Mesendoderm (in vitro differentiated cells): ENCODE measurements at regions not wholly inside any gene's neighbourhood (a gene's known extent, or its start where the extent isn't known, plus 50 kb on each side); places are given as distances from the start of the nearest gene placed in this dataset.

Experiments used
- DNase-seq: peaks from one replicate; pipeline ENCODE4 v3.0.0; 2013
- H2AK5ac ChIP-seq: 2 replicates; pipeline ENCODE4 v1.6.1; 2013; ENCODE audit warnings: low read length, inconsistent platforms
- H2BK120ac ChIP-seq: 2 replicates; pipeline ENCODE4 v1.6.1; 2013; ENCODE audit warnings: low read depth, mild to moderate bottlenecking, low read length, moderate library complexity, mixed read lengths
- H2BK15ac ChIP-seq: replicated peaks from 2 replicates; pipeline ENCODE4 v1.6.1; 2013; ENCODE audit warnings: low read depth, mild to moderate bottlenecking, moderate library complexity
- H2BK5ac ChIP-seq: 2 replicates; pipeline ENCODE4 v1.6.1; 2013; ENCODE audit warnings: low read length, inconsistent platforms
- H3K18ac ChIP-seq: 2 replicates; pipeline ENCODE4 v1.6.1; 2013; ENCODE audit warnings: mild to moderate bottlenecking, low read length, mixed read lengths
- H3K23ac ChIP-seq: one replicate; pipeline ENCODE4 v1.6.1; 2013; ENCODE audit warnings: low read length
- H3K27ac ChIP-seq: 2 replicates; pipeline ENCODE4 v1.5.1; 2013; ENCODE audit warnings: low read depth, mild to moderate bottlenecking, inconsistent platforms, low read length, moderate library complexity
- H3K27me3 ChIP-seq: 2 replicates; pipeline ENCODE4 v1.6.1; 2013; ENCODE audit warnings: low read length, control low read depth, mild to moderate bottlenecking, inconsistent platforms; ENCODE audit not compliant: insufficient read depth, poor library complexity
- H3K36me3 ChIP-seq: 2 replicates; pipeline ENCODE4 v1.6.1; 2013; ENCODE audit warnings: low read length, inconsistent platforms; ENCODE audit not compliant: control insufficient read depth, insufficient read depth
- H3K4ac ChIP-seq: one replicate; pipeline ENCODE4 v1.6.1; 2013; ENCODE audit warnings: low read depth, mild to moderate bottlenecking, low read length, moderate library complexity
- H3K4me1 ChIP-seq: 2 replicates; pipeline ENCODE4 v1.6.1; 2013; ENCODE audit warnings: low read depth, low read length, inconsistent platforms; ENCODE audit not compliant: control insufficient read depth
- H3K4me2 ChIP-seq: 2 replicates; pipeline ENCODE4 v1.6.1; 2013; ENCODE audit warnings: low read length
- H3K4me3 ChIP-seq: 2 replicates; pipeline ENCODE4 v1.5.1; 2013; ENCODE audit warnings: mild to moderate bottlenecking, low read length
- H3K56ac ChIP-seq: one replicate; pipeline ENCODE4 v1.6.1; 2013; ENCODE audit warnings: low read length
- H3K79me1 ChIP-seq: 2 replicates; pipeline ENCODE4 v1.6.1; 2013; ENCODE audit warnings: low read length, inconsistent platforms
- H3K79me2 ChIP-seq: 2 replicates; pipeline ENCODE4 v1.6.1; 2013; ENCODE audit warnings: mild to moderate bottlenecking, low read length; ENCODE audit not compliant: control insufficient read depth, insufficient read depth
- H3K9ac ChIP-seq: 2 replicates; pipeline ENCODE4 v1.6.1; 2013; ENCODE audit warnings: low read length, inconsistent platforms
- H4K5ac ChIP-seq: one replicate; pipeline ENCODE4 v1.6.1; 2013; ENCODE audit warnings: low read length
- H4K8ac ChIP-seq: one replicate; pipeline ENCODE4 v1.6.1; 2013; ENCODE audit warnings: low read depth, mild to moderate bottlenecking, control low read depth, low read length, moderate library complexity
- WGBS: extraction: QIAGEN DNeasy Blood & Tissue Kit; methylation state at CpG from one replicate; pipeline ENCODE4 v1.1.7; 2013; ENCODE audit warnings: low lambda C conversion rate, missing lambda C conversion rate; ENCODE audit not compliant: insufficient coverage; ENCODE audit errors: extremely low coverage; 5-methylcytosine and 5-hydroxymethylcytosine counted together

- Histone ChIP-seq H2AK5ac (no peak overlapping the region), H2BK5ac (no peak overlapping the region), H3K36me3 (no peaks in the 10 kb centered on the region), H3K56ac (no peak overlapping the region), H3K27ac (no peak overlapping the region), H3K79me2 (no peaks in the 10 kb centered on the region), H3K23ac (no peak overlapping the region), H2BK15ac (no peak overlapping the region), H4K8ac (no peak overlapping the region), H3K4ac (no peak overlapping the region), H3K4me1 (no peaks in the 10 kb centered on the region), H3K27me3 (no peaks in the 10 kb centered on the region), H3K18ac (no peak overlapping the region), H4K5ac (no peak overlapping the region), H3K9ac (no peak overlapping the region), H3K4me3 (no peak overlapping the region), H3K79me1 (no peaks in the 10 kb centered on the region), H3K4me2 (no peak overlapping the region), H2BK120ac (no peak overlapping the region)
- DNase-seq = no peak
- WGBS = no CpG with 5 or more reads among the region's 4 CpGs
These were observed 78.7 kb upstream of the TSHZ2 start for GRCh38 chr20:52893498-52893897.

- no peak overlapping the region for H3K56ac ChIP-seq
- H3K27me3 ChIP-seq = no peaks in the 10 kb centered on the region
- H3K4me1 ChIP-seq = no peaks in the 10 kb centered on the region
- H3K79me1 ChIP-seq = no peaks in the 10 kb centered on the region
- H3K4me2 ChIP-seq = no peak overlapping the region
- no peak overlapping the region for H2BK5ac ChIP-seq
- H3K27ac ChIP-seq = no peak overlapping the region
- H3K9ac ChIP-seq = no peak overlapping the region
- no peaks in the 10 kb centered on the region for H3K79me2 ChIP-seq
- H4K8ac ChIP-seq = no peak overlapping the region
- WGBS = no CpG with 5 or more reads among the region's 2 CpGs
- H2BK120ac ChIP-seq = no peak overlapping the region
- H2AK5ac ChIP-seq = no peak overlapping the region
- no peak overlapping the region for H3K4me3 ChIP-seq
- no peak overlapping the region for H4K5ac ChIP-seq
- no peaks in the 10 kb centered on the region for H3K36me3 ChIP-seq
- H2BK15ac ChIP-seq = no peak overlapping the region
- H3K23ac ChIP-seq = no peak overlapping the region
- no peak overlapping the region for H3K18ac ChIP-seq
- no peak overlapping the region for H3K4ac ChIP-seq
- no peak for DNase-seq
These were observed 80.1 kb upstream of the TSHZ2 start for GRCh38 chr20:52892023-52892422.

- Histone ChIP-seq H3K4me1 (no peaks in the 10 kb centered on the region), H3K27me3 (no peaks in the 10 kb centered on the region), H3K36me3 (no peaks in the 10 kb centered on the region), H3K4me3 (no peak overlapping the region), H3K23ac (no peak overlapping the region), H3K56ac (no peak overlapping the region), H3K4me2 (no peak overlapping the region), H3K4ac (no peak overlapping the region), H3K27ac (no peak overlapping the region), H2AK5ac (no peak overlapping the region), H3K9ac (no peak overlapping the region), H2BK120ac (no peak overlapping the region), H4K5ac (no peak overlapping the region), H3K79me1 (no peaks in the 10 kb centered on the region), H2BK5ac (no peak overlapping the region), H2BK15ac (no peak overlapping the region), H4K8ac (no peak overlapping the region), H3K79me2 (no peaks in the 10 kb centered on the region), H3K18ac (no peak overlapping the region)
- WGBS = no CpG with 5 or more reads among the region's 3 CpGs
- DNase-seq = no peak
These were observed 82.0 kb upstream of the TSHZ2 start for GRCh38 chr20:52890130-52890529.

GRCh38 chr20:52889225-52889624 lies 82.9 kb upstream of the TSHZ2 start:
- Histone ChIP-seq H2BK15ac (no peak overlapping the region), H3K36me3 (no peaks in the 10 kb centered on the region), H3K4me2 (no peak overlapping the region), H2AK5ac (no peak overlapping the region), H4K8ac (no peak overlapping the region), H2BK5ac (no peak overlapping the region), H3K56ac (no peak overlapping the region), H3K79me2 (no peaks in the 10 kb centered on the region), H3K4ac (no peak overlapping the region), H3K27me3 (no peaks in the 10 kb centered on the region), H3K4me3 (no peak overlapping the region), H3K23ac (no peak overlapping the region), H3K4me1 (no peaks in the 10 kb centered on the region), H3K79me1 (no peaks in the 10 kb centered on the region), H3K9ac (no peak overlapping the region), H2BK120ac (no peak overlapping the region), H3K27ac (no peak overlapping the region), H4K5ac (no peak overlapping the region), H3K18ac (no peak overlapping the region)
- no peak for DNase-seq
- WGBS = no CpG with 5 or more reads among the region's 4 CpGs

GRCh38 chr20:52888096-52888495 lies 84.1 kb upstream of the TSHZ2 start:
- Histone ChIP-seq H3K79me2 (no peaks in the 10 kb centered on the region), H3K18ac (no peak overlapping the region), H2AK5ac (no peak overlapping the region), H3K4me2 (no peak overlapping the region), H2BK5ac (no peak overlapping the region), H3K56ac (no peak overlapping the region), H3K79me1 (no peaks in the 10 kb centered on the region), H3K27ac (no peak overlapping the region), H2BK15ac (no peak overlapping the region), H3K4ac (no peak overlapping the region), H3K36me3 (no peaks in the 10 kb centered on the region), H4K5ac (no peak overlapping the region), H3K23ac (no peak overlapping the region), H3K9ac (no peak overlapping the region), H3K4me1 (no peaks in the 10 kb centered on the region), H3K4me3 (no peak overlapping the region), H3K27me3 (no peaks in the 10 kb centered on the region), H2BK120ac (no peak overlapping the region), H4K8ac (no peak overlapping the region)
- no peak for DNase-seq
- no CpG with 5 or more reads among the region's 3 CpGs for WGBS

GRCh38 chr20:52880997-52881396 lies 91.2 kb upstream of the TSHZ2 start:
- Histone ChIP-seq H2BK15ac (no peak overlapping the region), H3K18ac (no peak overlapping the region), H3K9ac (no peak overlapping the region), H3K36me3 (no peaks in the 10 kb centered on the region), H3K4ac (no peak overlapping the region), H2AK5ac (no peak overlapping the region), H3K27ac (no peak overlapping the region), H3K79me1 (no peaks in the 10 kb centered on the region), H3K79me2 (no peaks in the 10 kb centered on the region), H3K27me3 (no peaks in the 10 kb centered on the region), H2BK120ac (no peak overlapping the region), H4K5ac (no peak overlapping the region), H4K8ac (no peak overlapping the region), H3K4me2 (no peak overlapping the region), H3K23ac (no peak overlapping the region), H3K56ac (no peak overlapping the region), H3K4me1 (no peaks in the 10 kb centered on the region), H3K4me3 (no peak overlapping the region), H2BK5ac (no peak overlapping the region)
- DNase-seq = no peak
